ENCODE measurements at regions not wholly inside any gene's neighbourhood (a gene's known extent, or its start where the extent isn't known, plus 50 kb on each side); places are given as distances from the start of the nearest gene placed in this dataset.
"Not testable (repeated sequence)": the region's sequence is repeated elsewhere in the genome, so short reads cannot be mapped to it uniquely, and the experiment has no call there.

GRCh38 chr6:3900744-3901336 is 51.7 kb downstream of the FAM50B start:
- DNase-seq (ENCODE audit: low spot score): no peak

GRCh38 chr6:3902871-3903648 is 53.9 kb downstream of the FAM50B start:
- DNase-seq (ENCODE audit: low spot score): no peak

GRCh38 chr6:3904518-3904917 is 55.3 kb downstream of the FAM50B start:
- no peak for DNase-seq (ENCODE audit: low spot score)

GRCh38 chr6:3905945-3906845 is 57.0 kb downstream of the FAM50B start:
- no peak for DNase-seq (ENCODE audit: low spot score)

GRCh38 chr6:3906846-3907151 is 57.6 kb downstream of the FAM50B start:
- no peak for DNase-seq (ENCODE audit: low spot score)

GRCh38 chr6:3908223-3908622 is 59.0 kb downstream of the FAM50B start:
- no peak for DNase-seq (ENCODE audit: low spot score)

GRCh38 chr6:3908961-3909360 is 59.8 kb downstream of the FAM50B start:
- no peak for DNase-seq (ENCODE audit: low spot score)

GRCh38 chr6:3910106-3910663 is 61.0 kb downstream of the FAM50B start:
- no peak for DNase-seq (ENCODE audit: low spot score)

- no peak for DNase-seq (ENCODE audit: low spot score)
These were observed 62.0 kb downstream of the FAM50B start for GRCh38 chr6:3911130-3911529.

GRCh38 chr6:3911614-3912336 is 62.6 kb downstream of the FAM50B start:
- DNase-seq (ENCODE audit: low spot score): no peak

GRCh38 chr6:3912361-3913076 is 63.3 kb downstream of the FAM50B start:
- DNase-seq (ENCODE audit: low spot score): no peak

GRCh38 chr6:3913077-3913957 is 64.1 kb downstream of the FAM50B start:
- DNase-seq (ENCODE audit: low spot score): no peak

GRCh38 chr6:3913958-3914337 is 64.8 kb downstream of the FAM50B start:
- no peak for DNase-seq (ENCODE audit: low spot score)

GRCh38 chr6:3915076-3915791 is 66.1 kb downstream of the FAM50B start:
- peak; percentile 52 for DNase-seq (ENCODE audit: low spot score)

GRCh38 chr6:3916211-3916610 is 67.0 kb downstream of the FAM50B start:
- no peak for DNase-seq (ENCODE audit: low spot score)

- DNase-seq (ENCODE audit: low spot score): not testable (repeated sequence)
These were observed 67.6 kb downstream of the FAM50B start for GRCh38 chr6:3916749-3917148.

- no peak for DNase-seq (ENCODE audit: low spot score)
These were observed 69.3 kb downstream of the FAM50B start for GRCh38 chr6:3918469-3918868.

- no peak for DNase-seq (ENCODE audit: low spot score)
These were observed 70.0 kb downstream of the FAM50B start for GRCh38 chr6:3919130-3919628.

GRCh38 chr6:3919849-3920248 is 70.7 kb downstream of the FAM50B start:
- no peak for DNase-seq (ENCODE audit: low spot score)
